Stimulated activated CD8-positive, alpha-beta memory T cell treated with anti-CD3 and anti-CD28 coated beads, Interleukin-15, amount 100 ng/mL, for 48 hours (primary cell): ENCODE measurements at regions not wholly inside any gene's neighbourhood (a gene's known extent, or its start where the extent isn't known, plus 50 kb on each side); places are given as distances from the start of the nearest gene placed in this dataset.

Experiments used
- DNase-seq, 2 donors: peaks; one replicate each; pipeline ENCODE4 v3.0.0-alpha.2; 2020; ENCODE audit warnings: low read depth in 2 of 2

GRCh38 chr2:122966461-122966860 is 1058.6 kb upstream of the CNTNAP5 start:
- no peak for DNase-seq

DNA sequence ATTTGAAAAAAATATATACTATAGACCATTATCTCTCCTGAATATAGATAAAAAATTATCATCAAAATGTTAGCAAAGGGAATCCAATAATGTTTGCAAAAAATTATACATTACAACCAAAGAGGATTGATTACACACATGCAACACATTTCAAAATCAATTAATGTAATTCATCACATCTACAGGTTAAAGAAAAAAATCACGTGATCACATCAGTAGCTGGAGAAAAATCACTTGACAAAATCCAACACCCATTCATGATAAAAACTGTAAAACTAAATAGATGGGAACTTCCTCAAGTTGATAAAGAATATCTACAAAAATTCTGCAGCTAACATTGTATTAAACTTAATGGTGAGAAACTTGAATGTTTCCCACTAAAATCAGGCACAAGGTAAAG is 1047.5 kb upstream of the CNTNAP5 start:
- DNase-seq = no peak

GRCh38 chr2:122980671-122981070 is 1044.4 kb upstream of the CNTNAP5 start:
- no peak for DNase-seq

- DNase-seq = no peak
Measured at GRCh38 chr2:122982936-122983335, 1042.2 kb upstream of the CNTNAP5 start.

DNA sequence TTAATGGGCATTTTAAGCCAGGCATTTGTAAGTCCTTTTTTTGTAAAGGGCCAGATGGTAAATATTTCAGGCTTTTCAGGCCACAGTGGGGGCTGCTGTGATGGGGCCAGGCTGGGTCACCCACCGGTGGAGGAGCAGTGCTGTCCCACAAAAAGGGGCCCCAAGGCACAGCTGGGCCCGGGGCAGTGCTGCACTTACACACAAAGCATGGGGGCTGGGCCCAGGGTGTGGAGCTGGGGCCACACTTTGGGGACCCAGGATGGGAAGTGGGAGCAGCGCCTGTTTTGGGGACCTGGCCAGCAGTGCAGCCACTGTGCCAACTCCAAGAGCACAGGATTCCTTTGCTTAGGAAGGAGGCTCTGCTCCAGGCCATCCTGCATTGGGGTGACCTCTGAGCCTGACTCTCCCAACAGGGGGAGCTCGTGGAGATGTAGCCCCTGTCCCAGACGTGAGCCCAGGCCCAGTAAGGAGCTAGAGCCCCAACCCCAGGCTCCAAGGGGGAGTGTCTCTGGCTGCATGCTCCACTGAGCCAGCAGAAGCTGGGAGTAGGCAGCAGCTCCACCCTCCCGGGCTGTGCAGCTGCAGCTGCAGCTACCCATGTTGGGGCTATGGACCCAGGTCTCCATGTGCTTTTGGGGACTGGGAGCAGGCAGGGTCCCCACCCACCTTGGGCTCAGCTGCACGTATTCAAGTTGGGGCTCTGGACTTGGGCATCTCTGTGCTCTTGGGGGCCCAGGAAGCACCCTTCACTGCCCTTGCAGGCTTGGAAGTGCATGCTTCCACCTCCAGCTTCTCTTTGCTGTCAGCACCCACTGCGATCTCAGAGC is 1036.5 kb upstream of the CNTNAP5 start:
- DNase-seq = no peak

GRCh38 chr2:122993592-122993991 is 1031.5 kb upstream of the CNTNAP5 start:
- no peak for DNase-seq

GRCh38 chr2:122999258-122999657 is 1025.8 kb upstream of the CNTNAP5 start:
- DNase-seq = no peak

GRCh38 chr2:122999821-123000220 is 1025.3 kb upstream of the CNTNAP5 start:
- no peak for DNase-seq

GRCh38 chr2:123002660-123003248 is 1022.3 kb upstream of the CNTNAP5 start:
- DNase-seq = no peak

DNA sequence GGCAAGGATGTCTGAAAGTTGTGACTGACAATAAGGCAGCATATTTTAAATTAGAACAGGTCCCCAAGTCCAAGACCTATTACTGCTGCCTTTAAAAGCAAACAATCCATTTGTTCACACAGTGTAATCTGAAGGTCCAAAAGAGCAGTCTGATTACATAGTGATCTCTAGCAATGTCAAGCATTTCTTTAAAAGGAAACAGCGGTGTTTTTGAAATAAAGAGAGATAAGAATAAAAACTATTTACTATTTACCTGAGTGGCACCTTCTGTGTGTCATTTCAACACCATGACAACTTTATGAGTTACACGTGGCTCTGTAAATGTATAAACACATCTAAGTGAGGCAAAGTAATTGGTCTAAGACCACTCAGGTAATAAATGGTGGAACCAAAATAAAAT is 1009.9 kb upstream of the CNTNAP5 start:
- DNase-seq = no peak

DNA sequence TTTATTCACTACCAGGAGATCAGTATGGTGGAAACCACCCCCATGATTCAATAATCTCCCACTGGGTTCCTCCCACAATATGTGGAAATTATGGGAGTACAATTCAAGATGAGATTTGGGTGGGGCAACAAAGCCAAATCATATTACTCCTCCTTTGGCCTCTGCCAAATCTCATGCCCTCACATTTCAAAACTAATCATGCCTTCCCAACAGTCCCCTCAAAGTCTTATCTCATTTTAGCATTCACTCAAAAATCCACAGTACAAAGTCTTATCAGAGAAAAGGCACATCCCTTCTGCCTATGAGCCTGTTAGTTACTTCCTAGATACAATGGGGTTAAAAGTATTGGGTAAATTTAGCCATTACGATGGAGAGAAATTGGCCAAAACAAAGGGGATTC is 989.5 kb upstream of the CNTNAP5 start:
- no peak for DNase-seq

GRCh38 chr2:123036300-123036699 is 988.8 kb upstream of the CNTNAP5 start:
- DNase-seq = no peak

DNA sequence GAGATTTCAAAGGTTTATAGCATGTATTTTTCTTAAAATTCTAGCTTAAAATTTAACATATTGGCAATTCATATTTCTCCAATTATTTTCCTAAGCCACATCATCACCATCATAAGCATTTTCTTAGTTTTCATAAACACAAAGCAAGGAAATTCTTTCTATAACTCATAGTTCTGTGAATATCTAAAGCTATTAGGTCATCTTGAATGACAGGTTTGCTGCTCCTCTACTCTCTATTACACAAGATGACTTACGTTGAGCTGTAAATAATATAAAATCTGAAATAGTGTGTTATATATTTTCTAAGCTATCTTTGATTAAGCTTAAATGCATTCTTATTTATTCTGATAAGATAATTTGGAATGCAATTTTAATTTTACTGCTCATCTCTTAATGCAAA is 984.6 kb upstream of the CNTNAP5 start:
- no peak for DNase-seq

DNA sequence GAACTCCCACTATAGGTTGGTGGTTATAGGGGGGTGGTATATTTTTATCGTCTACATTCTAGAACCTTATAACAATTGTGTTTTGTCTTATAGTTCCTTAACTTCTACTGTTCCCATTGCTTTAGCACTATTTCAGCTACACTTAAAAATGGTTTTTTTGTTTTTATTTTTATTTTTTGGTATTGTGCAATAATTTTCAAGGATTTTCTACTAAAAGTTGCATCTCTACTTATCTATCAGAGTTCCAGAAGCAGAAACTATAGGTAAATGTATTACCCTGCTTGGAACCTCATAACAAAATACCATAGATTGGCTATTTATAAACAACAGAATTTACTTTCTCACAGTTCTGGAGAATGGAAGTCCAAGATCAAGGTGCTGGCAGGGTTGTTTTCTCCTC is 981.6 kb upstream of the CNTNAP5 start:
- DNase-seq = no peak

DNA sequence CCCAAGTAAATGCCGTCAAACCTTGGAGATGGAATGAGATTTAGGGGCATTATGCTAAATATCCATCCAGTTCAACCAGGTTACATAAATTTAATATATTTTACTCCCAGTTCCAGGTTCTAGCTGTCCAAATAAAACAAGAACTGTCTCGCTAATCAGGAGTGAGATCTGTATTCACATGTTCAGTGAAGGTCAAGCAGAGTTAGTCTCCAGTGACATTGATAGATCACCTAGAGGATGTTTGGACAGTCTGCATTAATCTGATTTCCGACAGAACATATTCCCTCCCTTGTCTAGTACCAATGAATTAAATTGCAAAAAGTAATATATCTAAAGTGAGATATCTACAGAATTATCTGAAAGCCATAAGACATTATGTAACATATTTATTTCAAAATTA is 979.4 kb upstream of the CNTNAP5 start:
- DNase-seq = no peak

GRCh38 chr2:123047186-123047585 is 977.9 kb upstream of the CNTNAP5 start:
- DNase-seq = no peak

DNA sequence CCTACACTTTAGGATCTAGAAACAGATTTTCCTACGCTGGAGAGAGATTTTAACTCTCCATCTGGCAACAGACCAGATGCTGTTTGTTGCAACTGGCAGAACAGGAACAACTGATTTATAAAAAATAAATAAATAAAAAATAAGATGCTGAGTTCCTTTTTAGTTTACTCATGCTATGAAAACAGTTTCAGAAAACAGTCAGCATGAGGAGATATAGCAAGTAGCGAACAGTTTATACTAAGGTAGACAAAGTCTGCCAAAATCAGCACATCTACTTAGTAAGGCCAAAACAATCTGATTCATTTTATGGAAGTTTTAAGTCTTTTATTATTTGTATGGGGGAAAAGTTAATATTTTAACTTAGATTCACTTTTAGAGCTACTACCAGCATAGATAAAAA is 974.0 kb upstream of the CNTNAP5 start:
- no peak for DNase-seq

GRCh38 chr2:123061534-123061933 is 963.6 kb upstream of the CNTNAP5 start:
- no peak for DNase-seq

GRCh38 chr2:123073371-123073770 is 951.7 kb upstream of the CNTNAP5 start:
- DNase-seq = no peak

DNA sequence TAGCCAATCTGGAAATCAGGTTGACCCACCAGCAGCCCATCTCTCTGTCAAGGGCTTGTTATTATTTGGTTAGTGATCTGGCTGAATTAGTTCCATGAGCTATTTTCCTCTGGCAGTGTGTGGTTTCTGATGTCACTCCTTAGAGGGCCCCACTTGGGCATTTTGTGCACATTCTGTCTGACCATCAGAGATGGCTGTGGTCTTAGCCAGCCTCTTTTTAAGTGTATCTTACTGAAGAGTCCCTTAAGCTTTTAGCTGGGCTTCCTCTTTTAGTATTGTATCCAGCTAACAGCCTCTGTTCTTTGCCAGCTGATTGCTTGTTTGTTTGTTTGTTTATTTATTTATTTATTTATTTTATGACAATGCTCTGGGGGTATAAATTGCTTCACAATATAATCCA is 951.1 kb upstream of the CNTNAP5 start:
- no peak for DNase-seq

DNA sequence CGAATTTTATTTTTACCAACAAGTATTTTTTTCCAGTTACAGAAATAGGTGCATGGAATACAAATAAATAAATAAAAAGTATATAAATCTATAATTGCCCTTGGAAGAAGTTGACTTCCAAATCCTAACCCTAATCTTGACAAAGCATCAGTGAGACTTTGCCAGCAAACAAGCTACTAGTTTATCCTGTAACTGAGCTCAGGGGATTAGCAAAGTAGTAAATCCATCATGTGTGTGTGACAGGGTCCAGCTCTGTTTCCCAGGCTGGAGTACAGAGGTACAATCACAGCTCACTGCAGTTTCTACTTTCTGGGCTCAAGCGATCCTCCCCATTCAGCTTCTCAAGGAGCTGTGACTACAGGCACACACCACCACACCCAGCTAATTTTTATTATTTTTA is 948.0 kb upstream of the CNTNAP5 start:
- DNase-seq = no peak

GRCh38 chr2:123080331-123080730 is 944.8 kb upstream of the CNTNAP5 start:
- DNase-seq = no peak

DNA sequence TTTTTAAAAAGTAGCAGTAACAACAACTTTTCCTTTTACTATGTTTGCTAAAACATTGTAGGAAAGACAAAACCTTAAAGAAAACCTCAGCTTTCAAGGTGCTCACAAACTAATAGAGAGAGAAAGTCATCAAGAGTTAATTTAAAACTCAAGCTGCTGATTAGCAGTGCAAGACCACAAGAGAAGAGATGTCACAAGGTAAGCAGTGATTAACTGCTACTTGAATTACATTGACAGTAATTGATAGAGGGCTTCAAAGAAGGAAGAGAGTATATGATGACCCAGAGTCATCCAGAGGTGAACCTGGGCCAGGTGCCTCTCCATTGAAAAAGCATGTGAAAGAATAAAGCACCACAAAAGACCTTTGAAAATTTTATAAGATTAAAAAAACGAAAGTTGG is 939.6 kb upstream of the CNTNAP5 start:
- no peak for DNase-seq
